GM12891 (cell line): ENCODE measurements at regions not wholly inside any gene's neighbourhood (a gene's known extent, or its start where the extent isn't known, plus 50 kb on each side); places are given as distances from the start of the nearest gene placed in this dataset.

Source experiments
- DNase-seq: peaks from one replicate; pipeline ENCODE4 v3.0.0; 2011; ENCODE audit warnings: low spot score; ENCODE audit not compliant: insufficient read length
- FAIRE-seq: peaks from 2 replicates; lab custom pipeline; 2011; peaks lifted over from hg19 to GRCh38; lab: Jason Lieb, UNC
- PAX5 ChIP-seq: IDR thresholded peaks from 2 replicates; pipeline ENCODE4 v1.6.1; 2011; ENCODE audit warnings: low read length, moderate library complexity, mild to moderate bottlenecking; ENCODE audit not compliant: insufficient read depth, severe bottlenecking
- POLR2A ChIP-seq: IDR thresholded peaks from 2 replicates; pipeline ENCODE4 v1.6.1; 2011; ENCODE audit warnings: low read depth, low read length, control low read depth
- POLR2AphosphoS5 ChIP-seq: IDR thresholded peaks from 2 replicates; pipeline ENCODE4 v1.6.1; 2011; ENCODE audit warnings: low read depth, low read length, control low read depth
- POU2F2 ChIP-seq: IDR thresholded peaks from 2 replicates; pipeline ENCODE4 v1.6.1; 2011; ENCODE audit warnings: low read depth, mild to moderate bottlenecking, control low read depth, low read length, moderate library complexity
- SPI1 ChIP-seq: IDR thresholded peaks from 2 replicates; pipeline ENCODE4 v1.6.1; 2011; ENCODE audit warnings: low read depth, low read length, control low read depth
- TAF1 ChIP-seq: IDR thresholded peaks from 2 replicates; pipeline ENCODE4 v1.6.1; 2011; ENCODE audit warnings: low read depth, low read length, control low read depth

- TF ChIP-seq POLR2AphosphoS5 (no peak), TAF1 (no peak), POLR2A (no peak)
- DNase-seq (no peak), FAIRE-seq (no peak)
Measured at GRCh38 chr10:124254490-124254889, 161.1 kb upstream of the CHST15 start.

DNA sequence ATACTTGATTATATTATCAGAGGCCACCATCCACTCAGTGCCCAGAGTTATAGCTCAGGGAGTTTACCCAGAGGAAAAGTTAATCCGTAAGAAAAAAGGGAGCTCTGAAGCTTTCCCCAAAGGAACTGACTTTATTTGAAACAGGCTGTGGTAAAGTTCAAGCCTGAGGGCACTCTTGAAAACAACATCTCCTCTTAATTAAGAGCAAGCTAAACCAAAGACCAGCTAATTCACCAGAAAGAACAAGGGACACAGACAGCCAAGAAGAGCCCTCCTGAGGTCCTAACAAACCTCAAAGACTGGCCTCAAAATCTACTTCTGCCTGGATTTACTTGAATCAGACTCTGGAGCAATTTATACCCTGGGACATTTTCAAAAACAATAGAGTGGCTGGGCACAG lies 159.6 kb upstream of the CHST15 start:
- no peak for DNase-seq
- TF ChIP-seq PAX5 (no peak), TAF1 (no peak), POLR2A (no peak), SPI1 (no peak), POU2F2 (no peak), POLR2AphosphoS5 (no peak)
- no peak for FAIRE-seq

DNA sequence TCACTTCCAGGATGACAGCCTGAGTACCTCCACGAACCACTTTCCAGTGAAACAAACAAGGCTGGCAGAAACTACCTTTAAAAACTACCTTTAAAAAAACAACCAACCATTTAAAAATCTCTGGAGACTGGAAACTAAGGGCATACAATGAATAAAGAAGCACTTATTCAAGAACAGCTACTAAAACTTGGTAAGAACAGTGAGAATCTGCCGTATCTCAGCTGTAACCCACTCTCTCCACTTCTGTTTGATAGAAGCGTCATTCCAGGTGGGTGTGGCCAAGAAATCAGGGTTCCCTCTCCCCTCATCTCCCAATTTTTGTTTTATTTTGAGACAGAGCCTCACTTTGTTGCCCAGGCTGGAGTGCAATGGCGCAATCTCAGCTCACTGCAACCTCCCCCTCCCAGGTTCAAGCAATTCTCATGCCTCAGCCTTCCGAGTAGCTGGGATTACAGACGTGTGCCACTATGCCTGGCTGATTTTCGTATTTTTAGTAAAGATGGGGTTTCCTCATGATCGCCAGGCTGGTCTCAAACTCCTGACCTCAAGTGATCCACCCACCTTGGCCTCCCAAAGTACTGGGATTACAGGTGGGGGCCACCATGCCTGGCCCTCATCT lies 158.8 kb upstream of the CHST15 start:
- no peak for TF ChIP-seq POU2F2
- TF ChIP-seq PAX5, result no peak
- no peak for TF ChIP-seq TAF1
- no peak for TF ChIP-seq POLR2A
- no peak for TF ChIP-seq SPI1
- no peak for TF ChIP-seq POLR2AphosphoS5
- DNase-seq (no peak), FAIRE-seq (no peak)

DNA sequence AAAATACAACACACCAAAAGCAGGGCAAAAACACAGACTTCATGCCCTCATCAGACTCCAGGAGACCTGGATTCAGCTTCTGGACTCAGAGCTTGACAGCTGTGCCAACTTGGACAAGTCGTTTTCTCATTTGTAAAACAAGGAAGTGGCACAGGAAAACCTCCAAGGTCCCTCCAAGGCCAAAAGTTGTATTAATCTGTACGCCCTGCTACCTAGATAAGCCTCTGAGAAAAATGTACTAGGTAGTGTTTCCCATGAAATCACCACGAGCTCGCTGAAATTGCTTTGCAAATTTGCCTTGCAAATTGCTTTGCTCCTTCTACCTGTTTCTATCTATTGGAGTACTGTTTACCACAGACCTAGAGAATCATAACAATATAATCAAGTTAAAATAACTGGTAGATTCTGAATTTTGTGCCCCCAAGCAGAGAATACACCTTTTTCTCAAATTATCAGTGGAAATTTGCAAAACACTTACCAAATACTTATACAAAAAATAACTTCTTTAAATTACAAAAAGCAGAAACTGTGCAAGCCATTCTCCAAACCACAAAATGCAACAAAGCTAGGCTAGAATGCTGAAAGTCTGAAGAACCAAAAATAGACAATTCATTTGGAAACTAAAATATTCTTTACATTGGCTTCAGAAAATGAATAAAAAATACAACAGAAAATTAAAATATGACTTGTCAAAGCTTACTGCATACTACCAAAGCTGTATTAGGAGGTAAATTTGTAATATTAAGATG lies 158.1 kb upstream of the CHST15 start:
- FAIRE-seq, result no peak
- no peak for DNase-seq
- TF ChIP-seq TAF1 (no peak), SPI1 (no peak), POLR2A (no peak), POU2F2 (no peak), PAX5 (no peak), POLR2AphosphoS5 (no peak)

GRCh38 chr10:124250506-124250905 lies 157.1 kb upstream of the CHST15 start:
- TF ChIP-seq TAF1 (no peak), PAX5 (no peak), POU2F2 (no peak), POLR2AphosphoS5 (no peak), POLR2A (no peak), SPI1 (no peak)
- no peak for DNase-seq
- no peak for FAIRE-seq

- FAIRE-seq (no peak), DNase-seq (no peak)
- TF ChIP-seq POLR2A, result no peak
- TF ChIP-seq TAF1, result no peak
- no peak for TF ChIP-seq SPI1
- TF ChIP-seq PAX5, result no peak
- TF ChIP-seq POU2F2, result no peak
- TF ChIP-seq POLR2AphosphoS5, result no peak
Measured at GRCh38 chr10:124249812-124250432, 156.5 kb upstream of the CHST15 start.

- DNase-seq, result no peak
- TF ChIP-seq SPI1 (no peak), TAF1 (no peak), POU2F2 (no peak), POLR2AphosphoS5 (no peak), POLR2A (no peak), PAX5 (no peak)
- no peak for FAIRE-seq
Measured at GRCh38 chr10:124249196-124249595, 155.8 kb upstream of the CHST15 start.

DNA sequence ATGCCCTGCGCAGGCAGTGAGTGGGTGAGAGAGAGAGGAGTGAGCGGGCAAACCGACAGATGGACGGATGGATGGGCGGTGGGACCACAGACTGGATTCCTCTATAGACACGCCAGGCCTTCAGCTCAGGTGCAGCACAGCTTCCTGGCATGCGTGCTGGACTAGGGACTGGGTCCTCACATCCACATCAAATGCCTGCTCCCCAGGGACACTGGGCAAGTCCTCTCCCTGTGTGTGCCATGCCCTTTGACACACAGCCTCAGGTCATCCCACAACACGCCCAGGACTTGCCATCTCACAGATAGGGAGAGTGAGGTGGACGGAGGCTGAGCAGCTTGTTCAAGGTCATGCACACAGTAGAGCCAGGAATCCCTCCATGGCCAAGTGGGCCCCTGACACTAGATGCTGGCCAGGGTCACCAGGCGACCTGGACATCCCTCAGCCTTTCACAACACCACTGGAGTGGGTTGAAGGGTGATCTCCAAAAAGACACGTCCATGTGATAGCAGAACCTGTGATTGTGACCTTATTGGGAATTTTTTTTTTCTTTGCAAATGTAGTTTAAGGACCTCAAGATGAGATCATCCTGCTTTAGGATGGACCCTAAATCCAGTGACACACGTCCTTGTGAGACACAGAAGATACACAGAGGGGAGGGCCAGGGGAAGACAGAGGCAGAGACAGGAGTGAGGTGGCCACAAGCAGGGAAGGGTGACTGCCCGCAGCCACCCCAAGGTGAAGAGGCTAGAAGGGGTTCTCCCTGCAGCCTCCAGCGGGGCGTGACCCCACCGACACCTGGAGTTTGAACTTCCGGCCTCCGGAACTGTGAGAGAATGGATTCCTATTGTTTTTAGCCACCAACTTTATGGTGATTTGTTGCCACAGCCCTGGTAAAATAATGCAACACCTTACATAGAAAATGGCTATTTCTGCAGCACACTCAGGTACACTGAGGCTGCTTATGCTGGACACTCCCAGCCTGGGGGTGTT lies 155.0 kb upstream of the CHST15 start:
- no peak for TF ChIP-seq TAF1
- TF ChIP-seq POLR2AphosphoS5, result no peak
- no peak for TF ChIP-seq PAX5
- no peak for FAIRE-seq

More for the DNA sequence above, 155.0 kb upstream of the CHST15 start:
- DNase-seq, result no peak
